Prostate gland (tissue), 2 donors: ENCODE measurements at regions not wholly inside any gene's neighbourhood (a gene's known extent, or its start where the extent isn't known, plus 50 kb on each side); places are given as distances from the start of the nearest gene placed in this dataset.

Experiments used
- CTCF ChIP-seq, 4 experiments: fragments of 200-600 bp in 2 of 4; fragments of 450-650 bp in 2 of 4; sonication (generic) in 2 of 4; IDR thresholded peaks; 1 replicate in 3 of 4; 2 replicates in 1 of 4; pipeline ENCODE4 v1.5.1; 2016 to 2019; ENCODE audit warnings: antibody characterized with exemption in 4 of 4, mild to moderate bottlenecking in 2 of 4, moderate library complexity in 2 of 4
- POLR2A ChIP-seq: fragments of 450-650 bp; IDR thresholded peaks from one replicate; pipeline ENCODE4 v1.6.1; 2016; ENCODE audit warnings: antibody characterized with exemption, mild to moderate bottlenecking

DNA sequence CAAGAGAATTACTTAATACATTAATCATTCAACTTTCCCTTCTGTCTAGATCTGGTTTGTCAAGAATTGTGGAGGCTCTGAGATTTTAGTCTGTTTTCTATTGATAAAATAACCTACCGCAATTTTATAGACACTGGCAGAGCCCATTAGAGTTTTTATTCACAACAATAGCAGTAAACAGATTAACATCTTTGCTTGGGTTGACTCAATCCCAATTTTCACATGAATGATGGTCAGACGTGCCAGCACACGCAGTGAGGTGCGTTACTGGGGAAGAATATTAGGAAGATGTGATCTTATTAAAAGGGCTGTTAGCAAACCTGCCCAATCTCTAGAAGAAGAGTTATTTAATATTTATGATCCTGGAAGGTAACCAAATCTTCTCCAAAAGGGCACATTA lies 736.6 kb downstream of the MRPL39 start:
- TF ChIP-seq CTCF (IDR thresholded peaks at IDR 0.05) (no peak), POLR2A (no peak)
